H1 (cell line): ENCODE measurements at regions not wholly inside any gene's neighbourhood (a gene's known extent, or its start where the extent isn't known, plus 50 kb on each side); places are given as distances from the start of the nearest gene placed in this dataset.

ENCODE experiments used
- CTCF ChIA-PET: fragments of 300-600 bp; sonication (Branson Sonifier 250); formaldehyde crosslinking; loops from one replicate; lab custom pipeline; 2021; ENCODE audit not compliant: partially characterized antibody; lab: Charles Lee
- POLR2A ChIA-PET: fragments of 300-600 bp; sonication (Branson Sonifier 250); formaldehyde crosslinking; loops from one replicate; lab custom pipeline; 2021; ENCODE audit warnings: inconsistent platforms; ENCODE audit not compliant: partially characterized antibody; lab: Charles Lee
- DNase-seq, 2 experiments: peaks; one replicate each; pipeline versions ENCODE4 v3.0.0 to v3.0.0-alpha.2; 2010 to 2022; ENCODE audit warnings: low spot score in 2 of 2, low read depth in 1 of 2, mixed read lengths in 1 of 2
- FAIRE-seq: peaks from 2 replicates; lab custom pipeline; 2011; peaks lifted over from hg19 to GRCh38; lab: Jason Lieb, UNC
- H2AFZ ChIP-seq: 2 replicates; pipeline ENCODE4 v1.8.1; 2012; ENCODE audit warnings: low read length, inconsistent platforms
- H2AK5ac ChIP-seq: 2 replicates; pipeline ENCODE4 v1.6.1; 2013; ENCODE audit warnings: low read depth, low read length
- H2BK120ac ChIP-seq: replicated peaks from 2 replicates; pipeline ENCODE3; 2013; ENCODE audit warnings: low read depth, low read length, inconsistent platforms
- H2BK12ac ChIP-seq: 2 replicates; pipeline ENCODE4 v1.6.1; 2013; ENCODE audit warnings: low read depth, low read length
- H2BK15ac ChIP-seq: 2 replicates; pipeline ENCODE4 v1.6.1; 2013; ENCODE audit warnings: low read length
- H2BK20ac ChIP-seq: 2 replicates; pipeline ENCODE4 v1.6.1; 2013; ENCODE audit warnings: low read length
- H2BK5ac ChIP-seq: 2 replicates; pipeline ENCODE4 v1.6.1; 2013; ENCODE audit warnings: low read depth, low read length
- H3K14ac ChIP-seq: 2 replicates; pipeline ENCODE4 v1.6.1; 2013; ENCODE audit warnings: inconsistent platforms; ENCODE audit not compliant: insufficient read length
- H3K18ac ChIP-seq: 2 replicates; pipeline ENCODE4 v1.6.1; 2013; ENCODE audit warnings: low read length; ENCODE audit errors: extremely low read depth
- H3K23ac ChIP-seq: 2 replicates; pipeline ENCODE4 v1.6.1; 2013; ENCODE audit warnings: inconsistent platforms; ENCODE audit not compliant: insufficient read length
- H3K23me2 ChIP-seq: 2 replicates; pipeline ENCODE4 v1.6.1; 2013; ENCODE audit warnings: low read depth, low read length
- H3K27ac ChIP-seq: 2 replicates; pipeline ENCODE4 v1.6.1; 2011; ENCODE audit warnings: low read depth, low read length, inconsistent platforms
- H3K27me3 ChIP-seq, 4 experiments: replicated peaks in 1 of 4; 1 replicate in 1 of 4; 2 replicates in 3 of 4; pipeline versions ENCODE4 v1.6.1 to v1.8.1; 2011 to 2013; ENCODE audit warnings: low read length in 3 of 4, mild to moderate bottlenecking in 3 of 4, inconsistent platforms in 2 of 4, mixed read lengths in 2 of 4, moderate library complexity in 1 of 4; ENCODE audit not compliant: control insufficient read depth in 3 of 4, insufficient read depth in 3 of 4; ENCODE audit errors: extremely low read depth in 1 of 4
- H3K36me3 ChIP-seq, 4 experiments: 2 replicates each; pipeline versions ENCODE4 v1.6.1 to v1.8.1; 2011 to 2013; ENCODE audit warnings: mild to moderate bottlenecking in 4 of 4, low read length in 3 of 4, moderate library complexity in 2 of 4, control low read depth in 1 of 4, inconsistent platforms in 1 of 4; ENCODE audit not compliant: insufficient read depth in 4 of 4, control insufficient read depth in 2 of 4
- H3K4ac ChIP-seq: replicated peaks from 2 replicates; pipeline ENCODE3; 2013; ENCODE audit warnings: low read length, low read depth, mixed read lengths, inconsistent platforms; ENCODE audit not compliant: insufficient read length
- H3K4me1 ChIP-seq, 4 experiments: replicated peaks in 1 of 4; 1 replicate in 1 of 4; 2 replicates in 3 of 4; pipeline versions ENCODE4 v1.6.1 to v1.8.1; 2011 to 2013; ENCODE audit warnings: low read length in 3 of 4, inconsistent platforms in 2 of 4, mixed read lengths in 1 of 4; ENCODE audit not compliant: insufficient read depth in 4 of 4, control insufficient read depth in 3 of 4
- H3K4me2 ChIP-seq, 2 experiments: 2 replicates each; pipeline versions ENCODE4 v1.6.1 to v1.8.1; 2011 to 2013; ENCODE audit warnings: low read depth in 2 of 2, low read length in 2 of 2, control low read depth in 1 of 2, inconsistent platforms in 1 of 2, mild to moderate bottlenecking in 1 of 2; ENCODE audit not compliant: insufficient read depth in 1 of 2
- H3K4me3 ChIP-seq, 4 experiments: fragments of 200-600, 300-600 bp in 1 of 4; sonication (generic), shearing (Covaris generic), sonication (Bioruptor Twin) in 1 of 4; 2 replicates each; pipeline versions ENCODE4 v1.5.1 to v1.8.1; 2011 to 2016; ENCODE audit warnings: low read length in 4 of 4, low read depth in 3 of 4, control low read depth in 2 of 4, inconsistent platforms in 2 of 4, mild to moderate bottlenecking in 2 of 4, mixed read lengths in 1 of 4, moderate library complexity in 1 of 4; ENCODE audit not compliant: insufficient read depth in 2 of 4; ENCODE audit errors: extremely low read depth in 1 of 4
- H3K56ac ChIP-seq: replicated peaks from 2 replicates; pipeline ENCODE3; 2013; ENCODE audit warnings: low read depth, mild to moderate bottlenecking, mixed read lengths, low read length, inconsistent platforms; ENCODE audit not compliant: insufficient read length
- H3K79me1 ChIP-seq: 2 replicates; pipeline ENCODE4 v1.6.1; 2013; ENCODE audit warnings: low read depth, low read length, control low read depth
- H3K79me2 ChIP-seq, 2 experiments: 2 replicates each; pipeline versions ENCODE4 v1.6.1 to v1.8.1; 2012 to 2013; ENCODE audit warnings: low read length in 2 of 2, mild to moderate bottlenecking in 2 of 2, inconsistent platforms in 1 of 2; ENCODE audit not compliant: insufficient read depth in 2 of 2, control insufficient read depth in 1 of 2
- H3K9ac ChIP-seq, 4 experiments: replicated peaks in 1 of 4; 1 replicate in 1 of 4; 2 replicates in 3 of 4; pipeline versions ENCODE4 v1.6.1 to v1.8.1; 2011 to 2013; ENCODE audit warnings: low read depth in 3 of 4, low read length in 3 of 4, control low read depth in 2 of 4, mild to moderate bottlenecking in 2 of 4, moderate library complexity in 2 of 4, inconsistent platforms in 1 of 4; ENCODE audit errors: extremely low read depth in 1 of 4
- H3K9me3 ChIP-seq, 2 experiments: 2 replicates each; pipeline versions ENCODE4 v1.6.1 to v1.8.1; 2012 to 2013; ENCODE audit warnings: mild to moderate bottlenecking in 2 of 2, moderate library complexity in 2 of 2, control low read depth in 1 of 2, inconsistent platforms in 1 of 2, low read depth in 1 of 2, low read length in 1 of 2, mixed read lengths in 1 of 2; ENCODE audit not compliant: insufficient read depth in 2 of 2
- H4K20me1 ChIP-seq, 2 experiments: replicated peaks in 1 of 2; 2 replicates each; pipeline versions ENCODE3 to v1.8.1; 2011 to 2013; ENCODE audit warnings: inconsistent platforms in 2 of 2, low read length in 2 of 2, mild to moderate bottlenecking in 1 of 2; ENCODE audit not compliant: insufficient read depth in 2 of 2, control insufficient read depth in 1 of 2
- H4K5ac ChIP-seq: 2 replicates; pipeline ENCODE4 v1.6.1; 2013; ENCODE audit warnings: low read length, low read depth, mixed read lengths, inconsistent platforms; ENCODE audit not compliant: insufficient read length
- H4K8ac ChIP-seq: 2 replicates; pipeline ENCODE4 v1.8.0; 2013; ENCODE audit warnings: mild to moderate bottlenecking, moderate library complexity, low read length, inconsistent platforms; ENCODE audit not compliant: insufficient read depth; ENCODE audit errors: extremely low read depth
- H4K91ac ChIP-seq: replicated peaks from 2 replicates; pipeline ENCODE3; 2013; ENCODE audit warnings: low read length, mixed read lengths, inconsistent platforms; ENCODE audit not compliant: insufficient read length
- EGR1 ChIP-seq: IDR thresholded peaks from 2 replicates; pipeline ENCODE4 v1.6.1; 2011; ENCODE audit warnings: low read depth, low read length, borderline replicate concordance
- GABPA ChIP-seq: IDR thresholded peaks from 2 replicates; pipeline ENCODE4 v1.6.1; 2011; ENCODE audit warnings: mild to moderate bottlenecking, low read length, moderate library complexity, borderline replicate concordance; ENCODE audit not compliant: insufficient read depth
- GTF2F1 ChIP-seq: IDR thresholded peaks from 2 replicates; pipeline ENCODE4 v1.6.1; 2012; ENCODE audit warnings: low read depth, low read length, improper control_type of control experiment, borderline replicate concordance
- HDAC2 ChIP-seq, 2 experiments: fragments of 300-600 bp in 1 of 2; sonication (generic) in 1 of 2; IDR thresholded peaks; 2 replicates each; pipeline ENCODE4 v1.6.1; 2011 to 2012; ENCODE audit warnings: low read depth in 2 of 2, low read length in 2 of 2, mild to moderate bottlenecking in 2 of 2, moderate library complexity in 2 of 2, borderline replicate concordance in 1 of 2, inconsistent platforms in 1 of 2
- RNF2 ChIP-seq: fragments of 200-900, 300-1000 bp; sonication (generic); IDR thresholded peaks from 2 replicates; pipeline ENCODE4 v1.7.1; 2016; ENCODE audit warnings: borderline replicate concordance, low read depth, mild to moderate bottlenecking, antibody characterized with exemption, low read length; ENCODE audit not compliant: poor library complexity, severe bottlenecking; ENCODE audit errors: missing control alignments
- SAP30 ChIP-seq: fragments of 300-600 bp; sonication (generic); IDR thresholded peaks from 2 replicates; pipeline ENCODE4 v1.7.1; 2012; ENCODE audit warnings: low read length, moderate library complexity, mild to moderate bottlenecking, inconsistent platforms; ENCODE audit not compliant: insufficient read depth, insufficient replicate concordance
- SIRT6 ChIP-seq: IDR thresholded peaks from one replicate; pipeline ENCODE4 v1.7.1; 2012; ENCODE audit warnings: low read length, inconsistent platforms
- SUZ12 ChIP-seq: fragments of 200-600 bp; sonication (generic); IDR thresholded peaks from 2 replicates; pipeline ENCODE4 v1.6.1; 2012; ENCODE audit warnings: mild to moderate bottlenecking, inconsistent platforms, low read length, moderate library complexity, mixed read lengths
- TCF12 ChIP-seq: IDR thresholded peaks from 2 replicates; pipeline ENCODE4 v1.6.1; 2011; ENCODE audit warnings: low read depth, mild to moderate bottlenecking, low read length
- ZNF274 ChIP-seq: IDR thresholded peaks from 2 replicates; pipeline ENCODE4 v1.7.0; 2012; ENCODE audit warnings: low read length, borderline replicate concordance; ENCODE audit errors: extremely low read depth
- WGBS, 2 experiments: shearing (Covaris generic) in 1 of 2; methylation state at CpG; one replicate each; pipeline versions ENCODE4 v1.1.6 to v1.1.7; 2013 to 2015; ENCODE audit warnings: low lambda C conversion rate in 2 of 2, mixed read lengths in 2 of 2, inconsistent platforms in 1 of 2, low coverage in 1 of 2, missing lambda C conversion rate in 1 of 2; ENCODE audit not compliant: insufficient replicate concordance in 2 of 2, insufficient coverage in 1 of 2, insufficient read length in 1 of 2; ENCODE audit errors: extremely low coverage in 1 of 2, missing lambda C conversion rate in 1 of 2; 5-methylcytosine and 5-hydroxymethylcytosine counted together
- TF ChIP-seq, protein P1 (sequence below): IDR thresholded peaks from 2 replicates; pipeline ENCODE4 v1.6.1; 2012; ENCODE audit warnings: inconsistent platforms

DNA sequence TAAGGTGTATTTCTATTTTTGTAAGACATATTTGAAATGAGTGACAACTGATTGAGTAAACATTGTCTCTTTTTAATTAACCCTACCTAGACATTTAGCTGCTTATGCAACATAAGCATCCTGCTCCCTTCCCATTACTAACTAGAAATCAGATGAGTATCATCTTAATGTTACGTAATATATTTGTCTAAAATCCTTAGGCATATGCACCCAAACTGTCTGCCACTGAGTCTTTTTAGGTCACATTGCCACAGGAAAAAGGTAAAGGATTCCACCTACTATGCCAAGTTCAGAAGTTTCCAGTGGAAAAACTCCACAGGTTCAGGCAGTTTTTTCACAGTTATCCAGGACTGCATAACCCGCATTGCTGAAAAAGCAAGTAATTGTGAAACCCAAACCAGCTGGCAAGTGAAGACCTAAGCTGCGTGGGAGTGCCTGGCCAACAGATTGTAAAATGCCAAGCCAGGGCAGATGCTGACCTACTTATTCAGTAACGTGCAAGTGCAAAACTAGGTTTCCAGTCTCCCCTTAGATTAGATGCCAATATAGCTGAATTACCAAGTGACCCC is 983.7 kb downstream of the GATA3 start:
- no peak overlapping the region for H2BK120ac ChIP-seq
- no peaks in the 10 kb centered on the region for H3K79me2 ChIP-seq
- H2BK20ac ChIP-seq = no peak overlapping the region
- H2AK5ac ChIP-seq = no peak overlapping the region
- H4K20me1 ChIP-seq = no peaks in the 10 kb centered on the region
- H2BK15ac ChIP-seq = no peak overlapping the region
- H3K23me2 ChIP-seq = no peaks in the 10 kb centered on the region
- no peak overlapping the region for H3K18ac ChIP-seq
- no peak overlapping the region for H2BK5ac ChIP-seq
- no peak overlapping the region for H3K4me3 ChIP-seq
- no peak overlapping the region for H2AFZ ChIP-seq
- H4K91ac ChIP-seq = no peak overlapping the region
- ChIA-PET POLR2A (interaction anchor here (0.5 kb wide), 1 partner anchor 131 kb away, joined by 3 read pairs; no protein-coding TSS in a partner anchor), CTCF (no interaction called here)
- 91% methylated on average over 4 of the region's 4 CpGs; no CpG with 5 or more reads in 1 of the 2 experiments for WGBS, 2 experiments
- no peak overlapping the region for H2BK12ac ChIP-seq
- no peak overlapping the region for H3K9ac ChIP-seq
- no peak overlapping the region for H3K23ac ChIP-seq
- H3K27me3 ChIP-seq = no peaks in the 10 kb centered on the region
- H4K8ac ChIP-seq = no peak overlapping the region
- no peaks in the 10 kb centered on the region for H3K4me1 ChIP-seq
- no peak overlapping the region for H3K27ac ChIP-seq
- no peak overlapping the region for H3K14ac ChIP-seq
- no peak for FAIRE-seq
- no peak overlapping the region for H3K56ac ChIP-seq
- no peak overlapping the region for H4K5ac ChIP-seq
- no peaks in the 10 kb centered on the region for H3K79me1 ChIP-seq
- TF ChIP-seq ZNF274 (no peak), GTF2F1 (no peak), GABPA (no peak), SIRT6 (no peak), EGR1 (no peak), RNF2 (no peak), HDAC2 (IDR thresholded peaks at IDR 0.05; ENCODE audit: borderline replicate concordance in 1 of 2, low read depth in 2 of 2, low read length in 2 of 2) (no peak), TCF12 (no peak), SAP30 (no peak), SUZ12 (no peak)
- TF ChIP-seq, protein P1, sequence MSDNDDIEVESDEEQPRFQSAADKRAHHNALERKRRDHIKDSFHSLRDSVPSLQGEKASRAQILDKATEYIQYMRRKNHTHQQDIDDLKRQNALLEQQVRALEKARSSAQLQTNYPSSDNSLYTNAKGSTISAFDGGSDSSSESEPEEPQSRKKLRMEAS = no peak
- H3K9me3 ChIP-seq = peaks cover 0 to 4% of the 10 kb centered on the region in 2 experiments; a peak in 1 of 4 replicates
- H3K36me3 ChIP-seq = no peaks in the 10 kb centered on the region
- no peak overlapping the region for H3K4ac ChIP-seq
- DNase-seq = no peak
- H3K4me2 ChIP-seq = no peak overlapping the region
